WTC11 (cell line): ENCODE measurements at regions not wholly inside any gene's neighbourhood (a gene's known extent, or its start where the extent isn't known, plus 50 kb on each side); places are given as distances from the start of the nearest gene placed in this dataset.

Experiments used
- ATAC-seq: fragments of 200-7000 bp; cut with Tn5 transposase; 2 replicates; pipeline ENCODE4 v1.10.0; 2021; ENCODE audit warnings: mild to moderate bottlenecking, moderate library complexity
- CTCF ChIA-PET: fragments of 300-600 bp; sonication (Branson Sonifier 250); formaldehyde crosslinking; loops from one replicate; lab custom pipeline; 2021; ENCODE audit warnings: antibody characterized with exemption; lab: Charles Lee
- POLR2A ChIA-PET: fragments of 350-600 bp; sonication (Branson Sonifier 250); formaldehyde crosslinking; loops from one replicate; lab custom pipeline; 2021; ENCODE audit warnings: antibody characterized with exemption; lab: Charles Lee
- DNase-seq: peaks from one replicate; pipeline ENCODE4 v3.0.0; 2021; ENCODE audit warnings: low spot score
- H3K27ac Mint-ChIP-seq: 2 replicates; pipeline ENCODE4 v1.8.0; 2021; ENCODE audit warnings: mixed read lengths
- H3K27me3 Mint-ChIP-seq: 2 replicates; pipeline ENCODE4 v1.8.0; 2021; ENCODE audit warnings: low read depth, mild to moderate bottlenecking, moderate library complexity, mixed read lengths
- H3K36me3 Mint-ChIP-seq: 2 replicates; pipeline ENCODE4 v1.8.0; 2021; ENCODE audit warnings: mixed read lengths
- H3K4me1 Mint-ChIP-seq: 2 replicates; pipeline ENCODE4 v1.8.0; 2022; ENCODE audit warnings: mixed read lengths
- H3K4me3 Mint-ChIP-seq: 2 replicates; pipeline ENCODE4 v1.8.0; 2021; ENCODE audit warnings: mild to moderate bottlenecking, moderate library complexity, mixed read lengths
- H3K9me3 Mint-ChIP-seq: 2 replicates; pipeline ENCODE4 v1.8.0; 2021; ENCODE audit warnings: mixed read lengths
- AFF4 ChIP-seq: sonication (generic); formaldehyde crosslinking; IDR thresholded peaks from 2 replicates; pipeline ENCODE4 v1.8.1; 2023; ENCODE audit warnings: mild to moderate bottlenecking, missing genetic modification reagents, borderline replicate concordance
- CBFB ChIP-seq: sonication (generic); formaldehyde crosslinking; IDR thresholded peaks from 2 replicates; pipeline ENCODE4 v1.8.1; 2022; ENCODE audit warnings: mild to moderate bottlenecking, low read depth, missing genetic modification reagents
- CTCF ChIP-seq: fragments of 200-600 bp; IDR thresholded peaks from 2 replicates; pipeline ENCODE4 v1.8.0; 2022; ENCODE audit warnings: antibody characterized with exemption
- E2F4 ChIP-seq: sonication (generic); formaldehyde crosslinking; IDR thresholded peaks from 2 replicates; pipeline ENCODE4 v1.8.1; 2022; ENCODE audit warnings: low read depth, mild to moderate bottlenecking, moderate library complexity, missing genetic modification reagents, borderline replicate concordance
- FOXK1 ChIP-seq: sonication (generic); formaldehyde crosslinking; IDR thresholded peaks from 2 replicates; pipeline ENCODE4 v1.8.0; 2022; ENCODE audit warnings: mild to moderate bottlenecking, moderate library complexity, missing genetic modification reagents
- GRHL2 ChIP-seq: fragments of 250-450 bp; sonication (Bioruptor Pico); IDR thresholded peaks from 2 replicates; pipeline ENCODE4 v1.8.0; 2022; ENCODE audit warnings: mild to moderate bottlenecking, moderate library complexity; ENCODE audit not compliant: insufficient replicate concordance, severe bottlenecking
- HMGA2 ChIP-seq: fragments of 250-450 bp; sonication (Bioruptor Pico); IDR thresholded peaks from 2 replicates; pipeline ENCODE4 v1.4.0; 2021; ENCODE audit warnings: mild to moderate bottlenecking, moderate library complexity
- IRF1 ChIP-seq: sonication (generic); formaldehyde crosslinking; IDR thresholded peaks from 2 replicates; pipeline ENCODE4 v1.8.0; 2023; ENCODE audit warnings: missing genetic modification reagents
- JUN ChIP-seq: sonication (generic); formaldehyde crosslinking; IDR thresholded peaks from 2 replicates; pipeline ENCODE4 v1.8.0; 2023; ENCODE audit warnings: mild to moderate bottlenecking, missing genetic modification reagents
- NR2C2 ChIP-seq: sonication (generic); formaldehyde crosslinking; IDR thresholded peaks from 2 replicates; pipeline ENCODE4 v1.8.0; 2022; ENCODE audit warnings: mild to moderate bottlenecking, missing genetic modification reagents
- NR3C1 ChIP-seq: sonication (generic); formaldehyde crosslinking; conservative IDR thresholded peaks from 2 replicates; pipeline ENCODE4 v1.8.1; 2023; ENCODE audit warnings: low read depth, mild to moderate bottlenecking, missing genetic modification reagents
- SP1 ChIP-seq: sonication (generic); formaldehyde crosslinking; conservative IDR thresholded peaks from 2 replicates; pipeline ENCODE4 v1.8.1; 2022; ENCODE audit warnings: missing genetic modification reagents
- TCF7 ChIP-seq: sonication (generic); formaldehyde crosslinking; IDR thresholded peaks from 2 replicates; pipeline ENCODE4 v1.8.0; 2022; ENCODE audit warnings: mild to moderate bottlenecking, low read depth, missing genetic modification reagents, moderate library complexity
- ZBTB21 ChIP-seq: sonication (generic); formaldehyde crosslinking; IDR thresholded peaks from 2 replicates; pipeline ENCODE4 v1.8.1; 2023; ENCODE audit warnings: mild to moderate bottlenecking, missing genetic modification reagents, borderline replicate concordance
- ZBTB43 ChIP-seq: sonication (generic); formaldehyde crosslinking; IDR thresholded peaks from 2 replicates; pipeline ENCODE4 v1.8.1; 2023; ENCODE audit warnings: mild to moderate bottlenecking, missing genetic modification reagents
- ZNF416 ChIP-seq: fragments of 250-450 bp; sonication (Bioruptor Pico); IDR thresholded peaks from 2 replicates; pipeline ENCODE4 v1.9.0; 2021; ENCODE audit warnings: mild to moderate bottlenecking, inconsistent platforms
- ZNF425 ChIP-seq: fragments of 250-450 bp; sonication (Bioruptor Pico); conservative IDR thresholded peaks from 2 replicates; pipeline ENCODE4 v1.9.0; 2021; ENCODE audit warnings: mild to moderate bottlenecking

- Mint-ChIP-seq H3K4me1 (peaks cover 50% of the 10 kb centered on the region), H3K27ac (peak overlapping the region; percentile 95), H3K4me3 (no peak overlapping the region), H3K27me3 (no peaks in the 10 kb centered on the region), H3K36me3 (peaks cover 6% of the 10 kb centered on the region; the same call in 1 of the 2 replicates), H3K9me3 (peaks cover 10% of the 10 kb centered on the region)
- no peak for TF ChIP-seq SP1 (CRISPR knock-in tag)
- no peak for TF ChIP-seq ZBTB43 (CRISPR knock-in tag)
- TF ChIP-seq IRF1 (CRISPR knock-in tag), result no peak
- no peak for TF ChIP-seq CTCF
- no peak for TF ChIP-seq TCF7 (CRISPR knock-in tag)
- TF ChIP-seq ZNF425, result no peak
- peak; percentile 53 for ATAC-seq
- POLR2A ChIA-PET, result no interaction called here
- DNase-seq, result no peak
- CTCF ChIA-PET, result no interaction called here
Measured at GRCh38 chr21:17050156-17050555, 462.7 kb upstream of the CXADR start.

GRCh38 chr21:17050646-17051045 is 462.2 kb upstream of the CXADR start:
- ChIA-PET POLR2A (no interaction called here), CTCF (no interaction called here)
- DNase-seq (no peak), ATAC-seq (no peak)
- H3K27me3 Mint-ChIP-seq, result no peaks in the 10 kb centered on the region
- peak overlapping the region; percentile 95; the same call in 1 of the 2 replicates for H3K27ac Mint-ChIP-seq
- peaks cover 10% of the 10 kb centered on the region for H3K9me3 Mint-ChIP-seq
- H3K4me3 Mint-ChIP-seq, result no peak overlapping the region
- H3K36me3 Mint-ChIP-seq, result peaks cover 6% of the 10 kb centered on the region; the same call in 1 of the 2 replicates
- TF ChIP-seq AFF4 (CRISPR knock-in tag) (no peak), GRHL2 (CRISPR knock-in tag) (no peak), FOXK1 (CRISPR knock-in tag) (no peak), E2F4 (CRISPR knock-in tag) (no peak), JUN (CRISPR knock-in tag) (no peak), NR3C1 (CRISPR knock-in tag) (no peak), NR2C2 (CRISPR knock-in tag) (no peak), ZBTB21 (no peak), HMGA2 (CRISPR knock-in tag) (no peak), CBFB (CRISPR knock-in tag) (no peak), ZNF416 (CRISPR knock-in tag) (no peak)
- peaks cover 50% of the 10 kb centered on the region for H3K4me1 Mint-ChIP-seq
